Left lung (tissue), 4 donors: ENCODE measurements at regions not wholly inside any gene's neighbourhood (a gene's known extent, or its start where the extent isn't known, plus 50 kb on each side); places are given as distances from the start of the nearest gene placed in this dataset.

Experiments used
- ATAC-seq: fragments of 200-7000 bp; cut with Tn5 transposase; one replicate; pipeline ENCODE4 v1.9.1; 2020; ENCODE audit warnings: moderate library complexity
- DNase-seq, 4 donors: peaks; one replicate each; pipeline ENCODE4 v3.0.0-alpha.2; 2013 to 2020
- H3K27ac ChIP-seq, 2 donors: fragments of 200-600 bp; sonication (generic) in 1 of 2; one replicate each; pipeline versions ENCODE4 v1.5.0 to v1.8.0; 2020 to 2021
- H3K27me3 ChIP-seq, 2 donors: fragments of 200-600 bp; sonication (generic) in 1 of 2; one replicate each; pipeline versions ENCODE4 v1.5.0 to v1.8.0; 2020 to 2021
- H3K36me3 ChIP-seq, 2 donors: fragments of 200-600 bp; sonication (generic) in 1 of 2; one replicate each; pipeline versions ENCODE4 v1.5.0 to v1.8.0; 2020 to 2021
- H3K4me1 ChIP-seq, 2 donors: fragments of 200-600 bp; one replicate each; pipeline ENCODE4 v1.8.0; 2021
- H3K4me3 ChIP-seq, 2 donors: fragments of 200-600 bp; sonication (generic) in 1 of 2; one replicate each; pipeline versions ENCODE4 v1.5.0 to v1.8.0; 2020 to 2021; ENCODE audit warnings: mild to moderate bottlenecking in 1 of 2
- H3K9me3 ChIP-seq, 2 donors: fragments of 200-600 bp; sonication (generic) in 1 of 2; one replicate each; pipeline versions ENCODE4 v1.5.0 to v1.8.0; 2020 to 2021
- intact Hi-C, 2 donors: fragments of 100-400 bp; cut with DNase I; formaldehyde crosslinking; loops; one replicate each; pipeline versions ENCODE4 v1.11.2 to v1.14.2; 2022
- TF ChIP-seq, protein P1 (sequence below), 2 donors: fragments of 200-600 bp; sonication (generic) in 1 of 2; IDR thresholded peaks; one replicate each; pipeline versions ENCODE4 v1.5.0 to v1.8.0; 2021; ENCODE audit warnings: antibody characterized with exemption in 2 of 2
- donor health status: DM: no; HTN: yes; CAD: no.
- donor health status: DM: no; HTN: no; CAD: no.

DNA sequence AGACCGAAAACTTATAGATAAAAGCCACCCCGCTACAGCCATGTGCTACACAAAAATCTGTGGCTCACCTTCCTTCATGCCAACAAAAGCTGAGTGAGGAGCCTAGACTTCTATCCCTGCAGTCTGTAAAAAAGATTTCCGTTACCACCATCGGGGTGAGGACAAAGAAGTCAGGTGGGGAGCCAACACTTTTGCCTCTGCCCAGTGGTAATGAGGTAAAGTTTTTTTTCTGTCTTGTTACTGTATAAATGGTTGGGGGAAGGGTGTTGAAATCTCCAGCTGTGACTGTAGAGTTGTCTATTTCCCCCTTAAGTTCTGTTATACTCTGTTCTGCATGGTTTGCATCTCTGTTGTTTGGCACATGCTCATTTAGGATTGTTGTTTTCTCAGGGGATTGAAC, 707.8 kb downstream of the FLRT2 start:
- Histone ChIP-seq H3K27me3 (no peaks in the 10 kb centered on the region), H3K4me1 (no peaks in the 10 kb centered on the region), H3K4me3 (no peak overlapping the region), H3K27ac (no peak overlapping the region), H3K9me3 (peaks cover 0 to 18% of the 10 kb centered on the region in 2 donors), H3K36me3 (no peaks in the 10 kb centered on the region)
- ATAC-seq = no peak
- TF ChIP-seq, protein P1, sequence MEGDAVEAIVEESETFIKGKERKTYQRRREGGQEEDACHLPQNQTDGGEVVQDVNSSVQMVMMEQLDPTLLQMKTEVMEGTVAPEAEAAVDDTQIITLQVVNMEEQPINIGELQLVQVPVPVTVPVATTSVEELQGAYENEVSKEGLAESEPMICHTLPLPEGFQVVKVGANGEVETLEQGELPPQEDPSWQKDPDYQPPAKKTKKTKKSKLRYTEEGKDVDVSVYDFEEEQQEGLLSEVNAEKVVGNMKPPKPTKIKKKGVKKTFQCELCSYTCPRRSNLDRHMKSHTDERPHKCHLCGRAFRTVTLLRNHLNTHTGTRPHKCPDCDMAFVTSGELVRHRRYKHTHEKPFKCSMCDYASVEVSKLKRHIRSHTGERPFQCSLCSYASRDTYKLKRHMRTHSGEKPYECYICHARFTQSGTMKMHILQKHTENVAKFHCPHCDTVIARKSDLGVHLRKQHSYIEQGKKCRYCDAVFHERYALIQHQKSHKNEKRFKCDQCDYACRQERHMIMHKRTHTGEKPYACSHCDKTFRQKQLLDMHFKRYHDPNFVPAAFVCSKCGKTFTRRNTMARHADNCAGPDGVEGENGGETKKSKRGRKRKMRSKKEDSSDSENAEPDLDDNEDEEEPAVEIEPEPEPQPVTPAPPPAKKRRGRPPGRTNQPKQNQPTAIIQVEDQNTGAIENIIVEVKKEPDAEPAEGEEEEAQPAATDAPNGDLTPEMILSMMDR (IDR thresholded peaks at IDR 0.05) = no peak
- intact Hi-C loops = no loop called here
- no peak for DNase-seq

DNA sequence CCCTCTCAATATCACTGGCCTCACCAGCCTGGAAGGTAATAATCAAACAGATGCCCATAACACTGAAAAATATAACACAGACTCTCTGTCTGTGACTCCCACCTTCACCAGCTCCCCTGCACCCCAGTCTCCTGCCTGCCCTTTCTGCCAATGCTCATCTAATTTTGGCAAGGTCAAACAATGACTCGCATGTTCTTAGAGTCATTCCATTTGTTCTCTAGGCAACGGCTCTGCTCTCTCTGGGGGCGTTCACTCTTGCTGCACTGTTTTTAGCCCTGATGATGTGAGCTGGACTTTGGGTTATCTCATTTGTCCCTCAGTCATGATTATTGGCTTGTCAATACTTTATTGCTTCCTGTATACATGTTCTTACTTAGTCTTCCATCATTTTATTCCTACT, 691.8 kb downstream of the FLRT2 start:
- Histone ChIP-seq H3K36me3 (no peaks in the 10 kb centered on the region), H3K27ac (no peak overlapping the region), H3K27me3 (no peaks in the 10 kb centered on the region), H3K9me3 (peaks cover 0 to 2% of the 10 kb centered on the region in 2 donors), H3K4me1 (no peaks in the 10 kb centered on the region), H3K4me3 (no peak overlapping the region)
- intact Hi-C loops = no loop called here
- TF ChIP-seq, protein P1 (IDR thresholded peaks at IDR 0.05) = no peak
- ATAC-seq = no peak
- DNase-seq = no peak

DNA sequence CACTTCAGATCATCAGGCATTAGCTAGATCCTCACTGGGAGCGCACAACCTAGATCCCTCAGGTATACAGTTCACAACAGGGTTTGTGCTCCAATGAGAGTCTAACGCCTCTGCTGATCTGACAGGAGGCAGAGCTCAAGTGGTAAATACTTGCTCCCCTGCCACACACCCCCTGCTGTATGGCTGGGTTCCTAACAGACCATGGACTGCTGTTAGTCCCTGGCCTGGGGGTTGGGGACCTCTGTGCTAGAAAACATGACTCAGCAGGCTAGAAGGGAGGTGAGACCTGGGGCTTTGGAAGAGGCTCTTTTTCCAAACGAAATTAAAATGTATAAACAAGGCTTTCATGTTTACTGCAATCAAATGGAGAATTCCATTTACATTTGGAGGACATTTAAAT, 691.1 kb downstream of the FLRT2 start:
- DNase-seq (no peak), ATAC-seq (no peak)
- Histone ChIP-seq H3K4me1 (no peaks in the 10 kb centered on the region), H3K27me3 (no peaks in the 10 kb centered on the region), H3K4me3 (no peak overlapping the region), H3K9me3 (peaks cover 0 to 2% of the 10 kb centered on the region in 2 donors), H3K27ac (no peak overlapping the region), H3K36me3 (no peaks in the 10 kb centered on the region)
- TF ChIP-seq, protein P1 (IDR thresholded peaks at IDR 0.05) = no peak
- intact Hi-C loops = no loop called here

DNA sequence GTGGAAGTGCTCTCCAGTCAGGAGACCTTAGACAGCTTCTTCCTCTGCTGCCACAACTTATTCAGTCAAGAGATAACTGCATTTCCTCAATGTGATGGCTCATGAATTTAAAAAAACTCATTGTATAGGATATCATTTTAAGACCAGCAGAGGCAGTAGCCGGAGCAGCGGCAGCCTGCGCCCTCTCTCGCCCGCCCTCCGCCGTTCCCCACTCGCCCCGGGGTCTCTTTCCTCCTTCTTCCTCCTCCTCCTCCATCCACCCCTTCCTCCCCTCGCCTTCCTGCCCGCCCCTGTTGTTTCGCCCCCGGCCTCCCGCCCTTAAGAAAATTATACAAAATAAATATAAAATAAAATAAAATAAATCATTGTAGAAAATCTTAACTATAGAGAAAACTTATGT, 687.6 kb downstream of the FLRT2 start:
- DNase-seq = peak in 1 of 4 donors; percentile 65
- no peak for ATAC-seq
- no peaks in the 10 kb centered on the region for H3K4me1 ChIP-seq
- H3K4me3 ChIP-seq = no peak overlapping the region
- no peak overlapping the region for H3K27ac ChIP-seq
- H3K27me3 ChIP-seq = no peaks in the 10 kb centered on the region
- TF ChIP-seq, protein P1 (IDR thresholded peaks at IDR 0.05) = no peak
- intact Hi-C loops = no loop called here
- peaks cover 0 to 2% of the 10 kb centered on the region in 2 donors for H3K9me3 ChIP-seq
- no peaks in the 10 kb centered on the region for H3K36me3 ChIP-seq

DNA sequence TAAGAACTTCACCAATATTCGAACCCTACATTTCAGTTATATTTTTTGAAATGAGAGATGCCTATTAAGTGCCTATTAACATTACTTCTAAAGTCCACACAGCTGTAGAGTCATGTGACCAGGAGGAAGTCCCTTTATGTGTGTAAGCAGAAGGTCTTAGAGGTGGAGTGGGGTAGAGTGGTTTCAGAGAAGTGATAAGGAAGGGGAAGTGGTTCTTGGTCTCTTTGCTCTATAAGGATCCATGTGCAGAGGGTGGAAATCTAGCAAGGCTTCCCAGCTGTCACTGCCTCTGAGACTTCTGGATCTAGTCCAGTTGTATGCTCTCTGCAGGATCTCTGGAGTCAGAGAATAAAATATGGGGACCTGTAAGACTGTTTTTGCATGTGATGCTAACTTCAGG, 673.9 kb downstream of the FLRT2 start:
- peak in 2 of 4 donors; percentile 8 to 13 for DNase-seq
- intact Hi-C loops = no loop called here
- no peaks in the 10 kb centered on the region for H3K9me3 ChIP-seq
- H3K4me3 ChIP-seq = no peak overlapping the region
- TF ChIP-seq, protein P1 (IDR thresholded peaks at IDR 0.05) = no peak
- ATAC-seq = peak; percentile 48
- no peaks in the 10 kb centered on the region for H3K4me1 ChIP-seq
- no peaks in the 10 kb centered on the region for H3K36me3 ChIP-seq
- no peaks in the 10 kb centered on the region for H3K27me3 ChIP-seq
- H3K27ac ChIP-seq = no peak overlapping the region
